OCI-LY7 (cell line): ENCODE measurements at regions not wholly inside any gene's neighbourhood (a gene's known extent, or its start where the extent isn't known, plus 50 kb on each side); places are given as distances from the start of the nearest gene placed in this dataset.

Experiments used
- CTCF ChIP-seq: fragments of 200-600 bp; sonication (generic); conservative IDR thresholded peaks from 2 replicates; pipeline ENCODE4 v1.5.1; 2014; ENCODE audit warnings: mild to moderate bottlenecking, antibody characterized with exemption, low read length, moderate library complexity, mixed read lengths
- EZH2phosphoT487 ChIP-seq: fragments of 200-600 bp; sonication (generic); IDR thresholded peaks from 2 replicates; pipeline ENCODE4 v1.6.1; 2018; ENCODE audit warnings: low read depth, borderline replicate concordance, mild to moderate bottlenecking, mixed run types, antibody characterized with exemption, low read length, moderate library complexity, mixed read lengths

GRCh38 chr1:192489748-192490147, 85.8 kb upstream of the RGS1 start:
- no peak for TF ChIP-seq CTCF
- no peak for TF ChIP-seq EZH2phosphoT487
